IPS-20b (cell line): ENCODE measurements at regions not wholly inside any gene's neighbourhood (a gene's known extent, or its start where the extent isn't known, plus 50 kb on each side); places are given as distances from the start of the nearest gene placed in this dataset.

Source experiments
- H3K27ac ChIP-seq: one replicate; pipeline ENCODE4 v1.5.1; 2013; ENCODE audit warnings: low read length
- H3K27me3 ChIP-seq: 2 replicates; pipeline ENCODE4 v1.6.1; 2013; ENCODE audit warnings: mild to moderate bottlenecking, low read length, inconsistent platforms; ENCODE audit not compliant: insufficient read depth
- H3K36me3 ChIP-seq: 2 replicates; pipeline ENCODE4 v1.6.1; 2013; ENCODE audit warnings: low read depth, mild to moderate bottlenecking, inconsistent platforms, low read length, moderate library complexity; ENCODE audit not compliant: insufficient read depth
- H3K4me1 ChIP-seq: 2 replicates; pipeline ENCODE4 v1.6.1; 2013; ENCODE audit warnings: mild to moderate bottlenecking, control low read depth, inconsistent platforms, low read length, moderate library complexity; ENCODE audit not compliant: insufficient read depth
- H3K4me3 ChIP-seq: 2 replicates; pipeline ENCODE4 v1.5.1; 2013; ENCODE audit warnings: mild to moderate bottlenecking, low read length, inconsistent platforms
- H3K9ac ChIP-seq: 2 replicates; pipeline ENCODE4 v1.6.1; 2013; ENCODE audit warnings: low read depth, mild to moderate bottlenecking, inconsistent platforms, low read length, moderate library complexity
- H3K9me3 ChIP-seq: 2 replicates; pipeline ENCODE4 v1.6.1; 2013; ENCODE audit warnings: mild to moderate bottlenecking, low read depth, low read length, inconsistent platforms; ENCODE audit not compliant: insufficient read depth

- Histone ChIP-seq H3K9me3 (no peaks in the 10 kb centered on the region), H3K4me1 (no peaks in the 10 kb centered on the region), H3K27ac (no peak overlapping the region), H3K9ac (no peak overlapping the region), H3K4me3 (no peak overlapping the region), H3K27me3 (no peaks in the 10 kb centered on the region), H3K36me3 (no peaks in the 10 kb centered on the region)
Measured at GRCh38 chr2:57726294-57726693, 320.3 kb upstream of the VRK2 start.

- no peak overlapping the region for H3K4me3 ChIP-seq
- no peaks in the 10 kb centered on the region for H3K36me3 ChIP-seq
- no peak overlapping the region for H3K9ac ChIP-seq
- H3K27ac ChIP-seq: no peak overlapping the region
- no peaks in the 10 kb centered on the region for H3K4me1 ChIP-seq
- no peaks in the 10 kb centered on the region for H3K27me3 ChIP-seq
- no peaks in the 10 kb centered on the region for H3K9me3 ChIP-seq
Measured at GRCh38 chr2:57728691-57729090, 317.9 kb upstream of the VRK2 start.

DNA sequence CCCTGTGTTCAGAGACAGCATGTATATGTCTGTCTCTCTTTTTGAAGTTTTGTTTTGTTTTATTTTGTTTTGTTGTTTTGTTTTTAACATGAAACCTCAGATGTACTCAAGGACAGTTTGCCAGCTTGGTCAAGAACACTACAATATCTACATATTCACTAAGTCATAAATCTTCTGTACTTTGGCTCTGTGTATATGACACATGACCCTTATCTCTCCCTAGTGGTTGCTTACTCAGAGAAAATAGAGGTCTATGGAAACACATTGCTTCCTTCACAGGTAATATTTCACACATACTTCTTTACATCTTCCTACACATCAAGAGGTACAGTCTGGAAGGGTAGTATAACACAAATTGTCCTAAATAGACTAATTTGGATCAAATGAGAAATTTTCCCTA lies 312.6 kb upstream of the VRK2 start:
- Histone ChIP-seq H3K27ac (no peak overlapping the region), H3K36me3 (no peaks in the 10 kb centered on the region), H3K9ac (no peak overlapping the region), H3K27me3 (no peaks in the 10 kb centered on the region), H3K4me3 (no peak overlapping the region), H3K4me1 (no peaks in the 10 kb centered on the region), H3K9me3 (no peaks in the 10 kb centered on the region)

DNA sequence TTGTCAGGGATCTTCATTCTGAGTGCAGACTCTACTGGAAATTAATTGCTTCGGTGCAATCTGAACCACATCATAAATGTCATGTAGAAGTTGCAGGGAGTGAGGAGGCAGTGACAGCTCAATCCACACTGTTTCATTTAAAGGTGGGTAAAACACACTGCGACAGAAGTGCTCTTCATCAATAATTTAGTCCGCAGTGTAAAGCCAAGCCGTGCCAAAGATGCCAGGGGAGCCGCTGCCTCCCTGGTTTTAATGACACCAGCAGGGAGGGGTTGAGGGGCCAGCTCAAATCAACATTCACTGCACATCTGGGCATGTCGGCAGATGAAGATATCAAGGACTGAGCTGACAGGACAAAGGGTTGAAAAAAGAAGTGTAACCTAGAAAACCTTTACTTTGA lies 305.7 kb upstream of the VRK2 start:
- Histone ChIP-seq H3K27ac (no peak overlapping the region), H3K36me3 (no peaks in the 10 kb centered on the region), H3K4me1 (no peaks in the 10 kb centered on the region), H3K9ac (no peak overlapping the region), H3K4me3 (no peak overlapping the region), H3K27me3 (no peaks in the 10 kb centered on the region), H3K9me3 (no peaks in the 10 kb centered on the region)

GRCh38 chr2:57753636-57754035 lies 293.0 kb upstream of the VRK2 start:
- Histone ChIP-seq H3K4me1 (peaks cover 2% of the 10 kb centered on the region; the same call in 1 of the 2 replicates), H3K36me3 (no peaks in the 10 kb centered on the region), H3K9ac (no peak overlapping the region), H3K27ac (no peak overlapping the region), H3K4me3 (no peak overlapping the region), H3K27me3 (no peaks in the 10 kb centered on the region), H3K9me3 (no peaks in the 10 kb centered on the region)

DNA sequence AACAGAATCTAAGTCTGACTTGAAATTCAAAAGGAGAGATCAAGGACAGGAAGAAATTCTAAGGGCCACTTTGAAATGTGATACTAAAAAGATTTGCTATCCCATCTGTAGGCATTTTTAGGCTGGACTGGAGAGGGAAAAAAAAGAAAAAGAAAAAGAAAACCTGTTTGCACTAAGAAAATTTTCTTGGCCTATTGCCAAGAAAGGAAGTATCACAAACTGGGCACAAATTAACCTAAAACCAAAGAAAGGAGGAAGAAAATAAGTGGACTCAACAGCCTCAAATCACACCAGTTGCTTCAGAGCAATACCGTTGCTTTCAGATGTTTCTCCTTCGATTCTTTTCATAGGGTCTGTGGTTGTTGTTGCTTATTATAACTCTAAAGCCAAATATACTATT lies 287.9 kb upstream of the VRK2 start:
- H3K9me3 ChIP-seq: no peaks in the 10 kb centered on the region
- H3K27ac ChIP-seq: no peak overlapping the region
- H3K9ac ChIP-seq: no peak overlapping the region
- peaks cover 21% of the 10 kb centered on the region for H3K4me1 ChIP-seq
- H3K4me3 ChIP-seq: no peak overlapping the region
- H3K36me3 ChIP-seq: no peaks in the 10 kb centered on the region
- peaks cover 5% of the 10 kb centered on the region for H3K27me3 ChIP-seq

DNA sequence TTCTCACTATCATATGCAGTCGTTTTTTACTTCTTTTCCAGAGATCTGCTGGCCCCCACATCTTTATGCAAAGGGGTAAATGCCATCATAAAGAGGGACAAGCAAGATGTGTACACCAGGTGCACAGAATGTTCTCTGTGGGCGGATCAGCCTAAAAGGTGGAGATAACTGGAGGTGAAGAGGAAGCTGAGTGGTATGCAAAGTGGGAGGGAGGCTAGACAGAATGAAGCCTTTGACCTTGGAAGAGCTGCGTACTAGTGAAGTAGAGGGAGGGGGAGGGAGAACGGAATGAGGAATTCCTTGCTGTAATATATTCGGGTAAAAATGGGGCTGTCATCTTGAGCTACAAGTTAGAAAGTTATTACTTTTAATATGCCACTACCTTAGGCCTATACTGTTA lies 287.5 kb upstream of the VRK2 start:
- peaks cover 5% of the 10 kb centered on the region for H3K27me3 ChIP-seq
- no peak overlapping the region for H3K27ac ChIP-seq
- no peak overlapping the region for H3K4me3 ChIP-seq
- H3K9ac ChIP-seq: no peak overlapping the region; the same call in 1 of the 2 replicates
- H3K36me3 ChIP-seq: no peaks in the 10 kb centered on the region
- H3K4me1 ChIP-seq: peaks cover 21% of the 10 kb centered on the region
- H3K9me3 ChIP-seq: no peaks in the 10 kb centered on the region

DNA sequence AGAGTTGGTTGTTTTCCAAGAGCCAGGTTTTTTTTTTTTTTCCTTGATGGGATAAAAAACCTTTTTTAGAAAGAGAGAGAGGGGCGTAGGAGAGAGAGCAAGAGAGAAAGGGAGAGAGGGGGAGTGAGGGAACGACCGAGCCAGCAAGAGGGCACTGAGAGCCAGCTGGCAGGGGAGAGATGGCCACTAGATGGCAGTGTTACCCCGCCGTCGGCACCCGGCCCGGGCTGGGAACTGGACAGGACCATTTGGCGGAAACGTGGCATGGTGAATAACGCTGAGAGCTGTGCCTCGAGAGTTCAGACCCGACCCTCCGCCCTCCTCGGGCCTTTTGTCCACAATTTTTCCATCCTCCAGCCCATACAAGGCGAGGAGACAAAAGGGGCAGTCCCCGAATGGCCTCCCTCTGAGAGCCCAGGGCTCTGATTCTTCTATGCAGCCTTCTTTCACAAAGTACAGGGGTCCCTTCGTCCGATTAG lies 286.7 kb upstream of the VRK2 start:
- Histone ChIP-seq H3K36me3 (no peaks in the 10 kb centered on the region), H3K9ac (peak overlapping the region; percentile 60; the same call in 1 of the 2 replicates), H3K27me3 (peaks cover 5% of the 10 kb centered on the region), H3K4me1 (peaks cover 21% of the 10 kb centered on the region), H3K4me3 (peak overlapping the region; percentile 48; the same call in 1 of the 2 replicates), H3K27ac (no peak overlapping the region), H3K9me3 (no peaks in the 10 kb centered on the region)

DNA sequence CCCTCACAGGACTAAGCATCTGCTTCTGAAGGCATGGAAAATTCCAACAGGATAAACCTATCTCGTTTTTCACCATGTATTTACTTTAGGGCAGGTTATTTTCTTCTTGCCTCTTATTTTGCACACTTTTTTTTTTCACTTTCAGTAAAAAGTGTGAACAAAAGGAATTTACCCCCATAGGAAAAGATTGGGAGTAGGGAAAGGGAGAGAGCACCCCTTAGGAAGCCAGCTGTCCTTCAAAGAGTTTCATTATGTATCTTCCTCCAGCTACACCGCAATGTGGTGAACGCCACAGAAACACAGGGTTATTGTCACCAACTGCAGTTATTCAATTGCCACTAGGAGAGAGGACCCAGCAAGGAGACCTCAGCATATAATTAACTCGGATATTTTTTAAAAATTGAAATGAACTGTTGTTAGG lies 286.2 kb upstream of the VRK2 start:
- Histone ChIP-seq H3K27me3 (peaks cover 5% of the 10 kb centered on the region), H3K27ac (no peak overlapping the region), H3K9me3 (no peaks in the 10 kb centered on the region), H3K36me3 (no peaks in the 10 kb centered on the region), H3K4me3 (peak overlapping the region; percentile 48; the same call in 1 of the 2 replicates), H3K4me1 (peaks cover 21% of the 10 kb centered on the region), H3K9ac (peak overlapping the region; percentile 60; the same call in 1 of the 2 replicates)

DNA sequence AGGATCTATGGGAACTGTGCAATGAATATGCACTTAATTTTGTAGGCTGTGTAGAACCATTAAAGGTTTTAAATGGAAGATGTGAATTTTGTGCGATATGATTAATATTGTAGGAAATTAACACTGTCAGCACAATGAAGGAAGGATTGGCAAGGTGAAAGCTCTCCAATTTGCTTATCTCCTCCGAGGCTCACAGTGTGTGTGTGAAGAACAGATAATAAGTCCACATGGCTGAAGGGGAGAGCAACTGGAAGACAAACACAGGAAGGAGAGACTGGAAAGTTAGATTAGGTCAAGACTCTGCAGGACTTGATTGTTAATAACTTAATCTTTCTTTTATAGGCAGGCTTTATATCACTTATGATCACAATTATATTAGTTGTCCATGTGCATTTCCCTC lies 269.7 kb upstream of the VRK2 start:
- no peaks in the 10 kb centered on the region for H3K36me3 ChIP-seq
- no peaks in the 10 kb centered on the region for H3K27me3 ChIP-seq
- H3K9ac ChIP-seq: no peak overlapping the region
- H3K9me3 ChIP-seq: no peaks in the 10 kb centered on the region
- no peak overlapping the region for H3K27ac ChIP-seq
- H3K4me3 ChIP-seq: no peak overlapping the region
- no peaks in the 10 kb centered on the region for H3K4me1 ChIP-seq

GRCh38 chr2:57782587-57782986 lies 264.0 kb upstream of the VRK2 start:
- H3K9me3 ChIP-seq: no peaks in the 10 kb centered on the region
- no peak overlapping the region for H3K27ac ChIP-seq
- H3K9ac ChIP-seq: no peak overlapping the region
- no peak overlapping the region for H3K4me3 ChIP-seq
- H3K36me3 ChIP-seq: no peaks in the 10 kb centered on the region
- H3K4me1 ChIP-seq: no peaks in the 10 kb centered on the region
- no peaks in the 10 kb centered on the region for H3K27me3 ChIP-seq

DNA sequence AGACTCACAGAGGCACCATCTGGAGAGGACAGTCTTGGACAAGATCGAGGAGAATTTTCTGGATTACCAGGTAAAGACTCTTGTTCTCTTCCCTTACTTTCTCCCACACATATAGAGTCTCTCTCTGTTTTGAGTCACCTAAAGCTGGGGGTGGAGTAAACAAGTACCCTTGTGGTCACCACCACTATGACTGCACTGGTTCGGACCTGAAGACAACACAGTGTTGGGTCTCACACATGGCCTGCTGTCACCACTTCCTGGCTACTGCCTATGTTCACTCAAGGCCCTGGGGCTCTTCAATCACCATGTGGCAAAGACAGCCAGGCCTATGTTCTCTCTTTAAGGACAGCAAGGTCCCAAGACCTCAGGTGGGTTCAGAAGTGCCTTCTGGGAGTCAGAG lies 253.3 kb upstream of the VRK2 start:
- H3K9me3 ChIP-seq: peaks cover 4% of the 10 kb centered on the region; the same call in 1 of the 2 replicates
- no peaks in the 10 kb centered on the region for H3K27me3 ChIP-seq
- H3K4me3 ChIP-seq: no peak overlapping the region
- H3K4me1 ChIP-seq: peaks cover 20% of the 10 kb centered on the region; the same call in 1 of the 2 replicates
- H3K9ac ChIP-seq: no peak overlapping the region
- H3K36me3 ChIP-seq: peaks cover 2% of the 10 kb centered on the region; the same call in 1 of the 2 replicates
- H3K27ac ChIP-seq: no peak overlapping the region
